Left renal cortex interstitium (tissue), 4 donors: ENCODE measurements at regions not wholly inside any gene's neighbourhood (a gene's known extent, or its start where the extent isn't known, plus 50 kb on each side); places are given as distances from the start of the nearest gene placed in this dataset.

ENCODE experiments used
- DNase-seq, 4 donors: peaks; one replicate each; pipeline ENCODE4 v3.0.0-alpha.2; 2013; ENCODE audit warnings: low read depth in 4 of 4, low spot score in 2 of 4, missing footprints in 1 of 4

- no peak for DNase-seq
Measured at GRCh38 chr18:76771192-76771799, 51.1 kb upstream of the ZNF236 start.

GRCh38 chr18:76767954-76768353 lies 54.4 kb upstream of the ZNF236 start:
- DNase-seq = no peak

GRCh38 chr18:76766429-76766828 lies 55.9 kb upstream of the ZNF236 start:
- DNase-seq = no peak

DNA sequence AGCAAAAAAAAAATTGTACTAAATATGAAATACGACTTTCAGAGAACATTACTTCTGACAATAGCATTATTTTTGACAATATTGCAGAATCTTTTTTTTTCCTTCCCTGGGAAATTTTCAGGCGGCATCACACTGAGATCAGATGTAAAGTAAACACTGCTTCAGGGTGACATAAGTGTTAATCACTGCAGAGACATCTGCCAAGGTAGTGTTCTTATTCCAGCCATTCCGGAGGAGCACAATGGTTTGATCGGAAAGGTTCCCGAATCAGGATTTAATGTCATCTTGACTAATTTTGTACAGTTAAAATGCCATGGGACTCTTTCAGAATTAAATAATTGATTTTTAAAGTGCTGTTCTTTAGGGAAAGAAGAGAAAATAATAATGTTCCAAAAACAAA lies 56.7 kb upstream of the ZNF236 start:
- no peak for DNase-seq

DNA sequence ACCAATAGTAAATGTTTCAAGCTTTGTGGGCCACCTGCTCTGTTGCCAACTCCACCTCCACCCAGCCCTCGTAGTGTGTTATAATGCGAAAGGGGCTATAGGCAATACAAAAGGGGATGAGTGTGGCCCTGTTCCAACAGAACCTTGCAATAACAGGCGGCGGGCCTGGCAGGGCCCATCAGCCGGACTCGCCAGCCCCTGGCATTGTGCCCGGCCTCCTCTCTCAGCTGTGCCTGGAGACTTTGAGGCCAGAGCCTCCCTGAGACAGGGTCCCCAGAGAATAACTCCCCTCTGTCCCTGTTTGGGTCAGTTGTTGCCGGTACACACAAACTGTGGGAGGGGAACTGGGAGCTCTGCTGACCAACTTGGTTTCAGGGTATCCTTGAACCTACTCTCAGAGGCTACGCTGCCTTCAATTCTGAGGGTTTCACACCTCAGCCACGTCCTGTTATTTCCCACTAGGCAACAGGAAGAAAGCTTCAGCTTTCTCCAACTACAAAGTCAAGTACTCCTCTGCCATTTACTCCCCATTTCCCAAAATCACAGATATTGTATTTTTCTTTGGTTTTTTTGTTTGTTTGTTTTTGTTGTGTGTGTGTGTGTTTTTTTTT lies 58.0 kb upstream of the ZNF236 start:
- no peak for DNase-seq

DNA sequence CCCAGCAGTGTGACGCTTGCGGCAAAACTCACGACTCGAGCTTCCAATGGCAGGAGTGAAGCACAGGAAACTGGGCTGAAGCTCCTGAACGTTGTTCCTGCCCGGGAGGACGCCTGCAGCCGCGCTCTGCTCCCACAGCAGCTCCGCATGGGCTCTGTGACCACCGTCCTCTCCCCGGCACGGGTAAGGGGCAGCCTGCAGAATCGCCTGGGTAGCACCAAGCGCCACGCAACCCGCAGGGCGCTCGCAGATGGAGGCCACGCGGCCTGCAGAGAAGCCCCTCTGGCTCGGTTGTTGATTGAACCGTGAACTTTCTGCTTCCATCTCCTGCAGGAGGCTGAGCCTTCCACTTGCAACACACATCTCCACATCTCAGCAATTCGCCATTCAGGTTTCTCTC lies 63.3 kb upstream of the ZNF236 start:
- no peak for DNase-seq

DNA sequence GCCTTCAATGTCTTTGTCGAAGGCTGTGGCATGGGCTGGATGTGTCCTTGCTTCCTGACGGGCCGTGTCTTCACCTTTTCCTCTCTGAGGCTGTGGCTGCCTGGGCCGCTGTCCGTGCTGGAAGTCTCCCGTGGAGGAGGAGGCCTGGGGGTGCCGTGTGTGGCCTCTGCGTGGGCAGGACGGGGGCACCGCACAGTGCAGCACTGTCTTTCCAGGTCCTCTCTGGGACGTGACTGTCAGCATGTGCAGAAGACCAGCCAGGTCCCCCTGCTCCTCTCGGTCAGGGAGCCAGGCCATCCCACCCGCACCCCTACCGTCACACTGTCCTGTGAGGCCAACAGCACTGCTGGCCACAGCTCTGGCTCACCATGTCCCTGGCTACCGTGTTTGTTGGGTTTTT lies 64.4 kb upstream of the ZNF236 start:
- DNase-seq = no peak

DNA sequence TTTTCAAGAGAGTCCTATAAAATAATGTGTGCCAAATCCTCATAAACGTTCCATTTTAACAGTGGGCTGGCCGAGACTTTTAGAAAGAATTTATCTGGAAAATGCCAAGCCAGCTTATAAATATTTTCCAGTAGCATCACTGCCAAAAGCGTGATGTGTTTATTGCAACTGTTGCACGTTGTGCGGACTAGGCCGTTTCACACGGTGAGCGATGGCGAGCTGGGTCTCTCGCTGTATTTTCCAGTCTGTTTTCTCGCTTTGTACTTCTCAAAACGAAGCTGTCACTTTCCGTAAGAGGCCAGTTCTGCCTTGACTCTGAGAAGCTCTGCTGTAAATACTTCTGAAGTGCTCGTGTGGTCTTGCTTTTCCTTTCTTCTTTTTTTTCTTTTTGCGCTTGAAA lies 65.0 kb upstream of the ZNF236 start:
- peak in 1 of 4 donors; percentile 7 for DNase-seq

GRCh38 chr18:76756531-76757253 lies 65.7 kb upstream of the ZNF236 start:
- DNase-seq = no peak

- DNase-seq = no peak
Measured at GRCh38 chr18:76754351-76754750, 68.0 kb upstream of the ZNF236 start.

DNA sequence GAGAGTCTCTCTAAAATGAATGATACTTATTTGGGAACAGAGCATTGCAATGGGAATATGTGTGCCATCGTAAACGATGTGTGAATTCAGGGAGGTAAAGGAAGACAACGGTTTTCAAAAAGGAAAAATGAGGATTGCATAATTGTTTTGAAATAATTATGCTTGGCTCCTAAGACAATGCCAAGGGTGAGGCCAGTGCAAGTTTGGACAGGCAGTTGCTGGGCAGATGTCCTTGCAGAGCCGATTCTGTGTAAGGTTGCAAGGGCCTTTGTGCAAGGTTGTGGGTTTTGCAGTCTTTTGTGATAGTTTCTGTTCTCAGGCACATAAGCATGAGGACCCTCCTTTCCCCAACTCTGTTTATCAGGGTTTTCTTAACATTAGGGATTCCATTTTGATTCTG lies 70.0 kb upstream of the ZNF236 start:
- no peak for DNase-seq

GRCh38 chr18:76750917-76751890 lies 71.2 kb upstream of the ZNF236 start:
- no peak for DNase-seq

GRCh38 chr18:76750269-76750668 lies 72.1 kb upstream of the ZNF236 start:
- no peak for DNase-seq

DNA sequence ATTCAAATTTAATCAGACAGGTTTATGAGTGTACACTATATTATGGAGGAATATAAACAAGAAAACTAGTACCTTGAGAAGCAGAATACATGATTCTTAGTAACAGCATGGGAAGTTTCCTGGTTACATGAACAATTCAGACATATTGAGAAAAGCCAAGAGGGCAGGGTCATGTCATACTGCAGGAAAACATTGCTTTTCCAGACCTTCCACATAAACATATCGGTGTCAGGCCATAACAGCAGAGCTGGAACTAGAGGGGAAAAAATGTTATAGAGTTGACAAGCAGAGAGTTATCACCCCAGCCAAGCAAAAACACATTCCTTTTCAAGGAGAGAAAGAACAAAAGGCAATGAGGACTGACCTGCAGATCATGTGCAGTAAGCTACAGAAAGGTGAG lies 74.7 kb upstream of the ZNF236 start:
- no peak for DNase-seq

DNA sequence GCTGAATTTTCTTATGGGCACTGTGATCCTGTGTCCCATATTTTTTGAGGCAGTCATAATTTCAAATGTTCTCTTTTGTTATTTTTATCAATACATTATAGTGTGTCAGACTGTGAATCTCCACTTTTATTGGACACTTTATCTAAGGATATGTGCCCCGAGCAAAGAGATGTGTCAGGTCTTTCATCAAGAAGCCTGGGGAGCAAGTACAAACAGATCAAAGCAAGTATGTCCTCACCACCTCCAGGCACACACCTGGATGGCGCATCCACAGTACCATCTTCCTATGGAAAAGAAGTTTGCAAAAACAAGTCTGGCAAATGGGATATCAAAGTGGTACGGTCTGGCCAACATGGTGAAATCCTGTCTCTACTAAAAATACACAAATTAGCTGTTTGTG lies 81.0 kb upstream of the ZNF236 start:
- no peak for DNase-seq

- DNase-seq = no peak
Measured at GRCh38 chr18:76736309-76736708, 86.0 kb upstream of the ZNF236 start.

DNA sequence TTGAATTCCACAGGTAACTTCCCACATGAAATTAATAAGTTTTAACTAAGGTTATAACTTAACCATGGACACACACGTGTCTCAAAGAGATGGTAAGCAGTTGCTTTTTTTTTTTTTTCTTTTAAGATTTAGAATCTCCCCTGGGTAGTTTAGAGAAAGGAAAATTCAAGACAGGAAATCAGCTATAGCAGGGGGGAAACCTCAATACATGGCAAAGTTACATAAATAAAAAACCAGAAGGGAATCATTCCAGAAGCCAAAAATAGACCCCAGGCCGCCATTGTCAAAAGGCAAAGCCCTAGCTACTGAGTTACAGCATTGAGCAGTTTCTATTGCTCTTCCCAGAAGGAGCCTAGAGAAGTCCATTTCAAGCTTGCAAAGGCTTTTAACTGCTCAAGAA lies 91.5 kb upstream of the ZNF236 start:
- DNase-seq = no peak

GRCh38 chr18:76727589-76727988 lies 94.8 kb upstream of the ZNF236 start:
- no peak for DNase-seq

- DNase-seq = no peak
Measured at GRCh38 chr18:76725445-76725844, 96.9 kb upstream of the ZNF236 start.

GRCh38 chr18:76722224-76723061 lies 99.9 kb upstream of the ZNF236 start:
- DNase-seq = no peak
